Brain microvascular endothelial cell (primary cell): ENCODE measurements at regions not wholly inside any gene's neighbourhood (a gene's known extent, or its start where the extent isn't known, plus 50 kb on each side); places are given as distances from the start of the nearest gene placed in this dataset.
"Not testable (repeated sequence)": the region's sequence is repeated elsewhere in the genome, so short reads cannot be mapped to it uniquely, and the experiment has no call there.

Experiments
- DNase-seq: peaks from one replicate; pipeline ENCODE4 v3.0.0-alpha.2; 2020
- H3K27ac ChIP-seq: fragments of 250-450 bp; sonication (Bioruptor Pico); 2 replicates; pipeline ENCODE4 v1.5.1; 2020; ENCODE audit warnings: mild to moderate bottlenecking, moderate library complexity
- H3K27me3 ChIP-seq: fragments of 250-450 bp; sonication (Bioruptor Pico); replicated peaks from 2 replicates; pipeline ENCODE4 v1.5.1; 2020; ENCODE audit warnings: mild to moderate bottlenecking
- H3K36me3 ChIP-seq: fragments of 250-450 bp; sonication (Bioruptor Pico); replicated peaks from 2 replicates; pipeline ENCODE4 v1.5.1; 2020; ENCODE audit warnings: mild to moderate bottlenecking
- H3K4me3 ChIP-seq: 2 replicates; pipeline ENCODE4 v1.5.1; 2011; ENCODE audit warnings: low read depth, mild to moderate bottlenecking, control low read depth, low read length, moderate library complexity
- CTCF ChIP-seq: IDR thresholded peaks from 2 replicates; pipeline ENCODE4 v1.5.1; 2011; ENCODE audit warnings: low read depth, mild to moderate bottlenecking, moderate library complexity, low read length, control low read depth, inconsistent platforms; ENCODE audit errors: missing control alignments
- in situ Hi-C: cut with HindIII; loops from 2 replicates; pipeline ENCODE4 v1.10.0; 2017; ENCODE audit warnings: low sequenced_read_pairs, low pct_ligation_motif_present

DNA sequence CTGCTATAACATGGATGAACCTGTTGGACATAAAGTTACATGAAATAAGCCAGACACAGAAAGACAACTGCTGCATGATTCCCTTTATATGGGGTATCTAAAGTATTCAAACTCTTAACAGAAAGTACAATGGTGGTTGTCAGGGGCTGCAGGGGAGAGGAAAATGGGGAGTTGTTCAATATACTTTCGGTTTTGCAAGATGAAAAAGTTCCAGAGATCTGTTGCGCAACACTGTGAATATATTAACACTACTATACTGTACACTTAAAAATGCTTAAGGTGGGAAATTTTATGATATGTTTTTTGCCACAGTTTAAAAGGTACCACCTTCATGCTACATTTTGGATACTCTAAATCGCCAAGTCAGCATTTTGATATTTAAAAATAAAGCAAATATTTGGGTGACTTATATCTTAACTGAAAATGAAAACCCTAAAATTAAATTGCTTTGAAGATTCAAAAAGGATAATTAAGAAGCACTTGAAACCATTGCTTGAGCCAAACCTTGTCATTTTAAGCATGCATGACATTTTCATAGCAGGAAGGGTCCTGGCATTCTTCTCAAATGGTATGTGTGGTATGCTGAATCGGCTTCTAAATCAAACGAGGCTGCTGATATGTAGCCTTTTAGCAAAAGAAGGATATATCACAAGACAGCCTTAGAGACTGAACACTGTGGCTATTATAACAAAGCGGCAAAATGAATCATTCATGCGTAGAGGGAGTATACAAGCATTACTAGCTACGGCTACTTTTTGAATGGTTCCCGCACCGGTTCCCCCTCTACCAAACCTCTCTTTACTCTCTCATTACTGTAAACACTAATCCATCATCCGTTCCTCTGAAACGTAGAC lies 607.1 kb upstream of the DIPK2B start:
- Histone ChIP-seq H3K36me3 (no peaks in the 10 kb centered on the region), H3K27ac (peak overlapping the region; percentile 97), H3K27me3 (no peaks in the 10 kb centered on the region), H3K4me3 (peak overlapping the region; percentile 25)
- in situ Hi-C loops, result no loop called here
- DNase-seq, result peak; percentile 59
- no peak for TF ChIP-seq CTCF

GRCh38 chrX:45806410-45807121 lies 605.9 kb upstream of the DIPK2B start:
- peak overlapping the region; percentile 46 for H3K4me3 ChIP-seq
- H3K36me3 ChIP-seq, result no peaks in the 10 kb centered on the region
- no peak for TF ChIP-seq CTCF
- H3K27me3 ChIP-seq, result no peaks in the 10 kb centered on the region
- DNase-seq, result peak; percentile 84
- in situ Hi-C loops, result no loop called here
- H3K27ac ChIP-seq, result peak overlapping the region; percentile 97

DNA sequence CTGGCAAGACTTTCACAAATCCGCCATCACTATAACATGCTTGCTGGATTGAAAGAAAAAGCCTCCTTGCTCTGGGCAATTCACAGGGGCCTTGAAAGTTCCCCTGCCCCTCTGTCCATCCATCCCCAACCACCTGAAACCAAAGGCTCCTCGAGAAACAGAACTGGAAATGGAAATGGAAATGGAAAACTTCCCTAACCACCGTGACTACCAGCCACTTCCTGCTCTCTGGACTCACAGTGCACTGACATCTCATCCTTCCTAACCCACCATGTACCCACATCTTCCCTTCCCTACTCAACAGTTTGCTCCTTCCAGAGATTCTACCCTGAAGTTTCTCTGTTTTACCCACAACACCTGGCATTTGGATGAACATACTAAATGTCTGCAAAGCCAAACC lies 603.6 kb upstream of the DIPK2B start:
- Histone ChIP-seq H3K27ac (peak overlapping the region; percentile 49), H3K4me3 (no peak overlapping the region), H3K36me3 (no peaks in the 10 kb centered on the region), H3K27me3 (no peaks in the 10 kb centered on the region)
- in situ Hi-C loops, result no loop called here
- TF ChIP-seq CTCF, result no peak
- DNase-seq, result no peak

DNA sequence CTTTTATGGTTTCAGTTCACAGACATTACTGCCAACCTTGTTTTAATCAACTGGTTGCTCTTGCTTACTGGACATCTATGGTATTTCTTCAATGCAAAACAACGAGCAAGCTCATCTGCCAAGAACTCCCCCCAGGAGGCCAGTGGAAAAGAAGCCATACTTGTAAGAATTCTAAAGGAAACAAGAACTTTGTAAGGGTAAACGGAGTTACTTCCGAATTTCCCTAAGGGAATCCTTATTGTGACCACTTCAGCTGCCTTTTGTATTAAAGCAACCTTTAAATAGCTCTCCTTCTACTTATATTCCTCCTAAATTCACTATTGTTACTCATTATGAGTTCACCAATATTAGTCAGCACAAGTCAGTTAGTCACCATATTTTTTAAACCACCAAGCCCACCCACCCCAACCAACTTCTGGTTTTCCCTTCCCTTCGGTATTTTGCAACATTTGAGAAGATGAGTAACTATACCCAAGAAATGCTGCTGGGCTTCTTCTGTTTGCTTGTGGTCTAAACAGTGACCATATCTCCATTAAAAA lies 602.8 kb upstream of the DIPK2B start:
- no peaks in the 10 kb centered on the region for H3K27me3 ChIP-seq
- no peak for TF ChIP-seq CTCF
- H3K4me3 ChIP-seq, result no peak overlapping the region
- in situ Hi-C loops, result no loop called here
- no peaks in the 10 kb centered on the region for H3K36me3 ChIP-seq
- peak; percentile 90 for DNase-seq
- H3K27ac ChIP-seq, result peak overlapping the region; percentile 91

DNA sequence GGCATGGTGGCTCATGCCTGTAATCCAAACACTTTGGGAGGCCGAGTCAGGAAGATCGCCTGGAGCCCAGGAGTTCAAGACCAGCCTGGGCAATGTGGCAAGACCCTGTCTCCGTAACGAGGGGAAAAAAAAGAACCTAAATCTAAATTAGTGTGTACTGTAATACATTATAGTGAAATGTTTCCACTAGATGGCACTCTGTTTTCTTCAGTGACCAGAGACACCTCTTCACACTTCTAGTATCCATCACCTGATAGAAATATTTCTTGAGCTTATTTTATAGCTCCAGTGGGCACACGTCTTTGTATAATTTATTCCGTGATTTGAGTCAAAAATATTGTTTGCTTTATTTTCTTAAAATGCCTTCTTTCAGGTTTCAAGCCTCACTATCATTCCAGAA lies 600.9 kb upstream of the DIPK2B start:
- Histone ChIP-seq H3K27me3 (no peaks in the 10 kb centered on the region), H3K27ac (peak overlapping the region; percentile 91), H3K4me3 (peak overlapping the region; percentile 1), H3K36me3 (no peaks in the 10 kb centered on the region)
- in situ Hi-C loops, result no loop called here
- peak; percentile 32 for TF ChIP-seq CTCF
- DNase-seq, result peak; percentile 24

DNA sequence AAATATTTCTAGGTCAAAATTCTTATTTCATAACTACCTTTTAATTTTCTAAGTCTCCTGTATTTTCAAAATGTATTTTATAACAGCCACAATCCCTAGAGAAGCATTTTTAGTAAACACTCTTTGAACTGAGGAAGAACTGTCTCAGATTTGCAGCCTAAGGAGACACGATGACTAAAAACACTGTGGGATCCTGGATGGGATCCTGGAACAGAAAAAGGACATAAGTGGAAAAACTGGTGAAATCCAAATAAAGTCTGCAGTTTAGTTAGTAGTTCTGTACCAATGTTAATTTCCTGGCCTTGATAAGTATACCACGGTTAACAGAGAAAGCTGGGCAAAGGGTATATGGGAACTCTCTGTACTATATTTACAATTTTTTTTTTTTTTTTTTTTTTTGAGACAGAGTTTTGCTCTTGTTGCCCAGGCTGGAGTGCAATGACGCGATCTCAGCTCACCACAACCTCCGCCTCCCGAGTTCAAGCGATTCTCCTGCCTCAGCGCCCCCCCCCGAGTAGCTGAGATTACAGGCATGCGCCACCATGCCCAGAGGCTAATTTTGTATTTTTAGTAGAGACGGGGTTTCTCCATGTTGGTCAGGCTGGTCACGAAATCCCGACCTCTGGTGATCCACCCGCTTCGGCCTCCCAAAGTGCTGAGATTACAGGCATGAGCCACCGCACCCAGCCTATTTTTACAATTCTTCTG lies 600.2 kb upstream of the DIPK2B start:
- peak; percentile 73 for DNase-seq
- H3K36me3 ChIP-seq, in situ Hi-C loops, H3K27me3 ChIP-seq: not testable (repeated sequence)
- H3K4me3 ChIP-seq, result peak overlapping the region; percentile 1
- peak overlapping the region; percentile 91 for H3K27ac ChIP-seq
